ENCODE measurements at regions not wholly inside any gene's neighbourhood (a gene's known extent, or its start where the extent isn't known, plus 50 kb on each side); places are given as distances from the start of the nearest gene placed in this dataset.

DNA sequence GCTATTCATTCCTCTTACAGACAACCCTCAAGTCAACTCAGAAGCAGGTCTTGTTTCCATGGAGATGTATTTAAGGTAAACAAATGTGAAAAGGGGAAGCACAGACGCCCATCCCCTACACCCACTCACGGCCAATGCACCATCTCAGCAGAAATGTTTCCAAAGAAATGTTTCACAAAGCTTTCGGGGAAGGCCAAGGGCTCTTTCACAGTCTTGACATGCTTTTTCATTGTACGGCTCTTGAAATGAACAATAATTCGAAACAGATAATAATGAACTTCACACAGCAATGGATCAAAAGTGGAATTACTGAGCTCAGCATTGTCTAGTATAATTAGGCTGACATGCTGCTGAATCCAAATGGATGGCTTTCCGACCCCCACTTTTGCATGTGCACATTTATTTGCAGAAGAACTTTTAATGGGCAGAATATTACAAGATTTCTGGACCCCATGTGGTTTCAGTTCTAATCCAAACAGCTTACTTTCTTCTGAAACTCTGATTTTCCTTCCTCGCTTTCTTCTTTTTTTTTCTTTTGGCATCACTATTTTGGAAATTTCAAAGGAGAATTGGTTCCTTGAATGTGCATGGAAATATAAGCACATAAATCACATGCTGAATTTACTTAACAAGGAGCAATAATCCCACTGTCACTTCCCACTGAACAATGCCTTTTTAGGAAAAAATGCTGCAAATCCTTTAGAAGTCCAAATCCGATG, 160.9 kb downstream of the SMIM20 start:
- no peaks in the 10 kb centered on the region for H3K36me3 ChIP-seq
- DNase-seq: no peak
- H3K4me3 ChIP-seq: no peak overlapping the region
- TF ChIP-seq, protein P1, sequence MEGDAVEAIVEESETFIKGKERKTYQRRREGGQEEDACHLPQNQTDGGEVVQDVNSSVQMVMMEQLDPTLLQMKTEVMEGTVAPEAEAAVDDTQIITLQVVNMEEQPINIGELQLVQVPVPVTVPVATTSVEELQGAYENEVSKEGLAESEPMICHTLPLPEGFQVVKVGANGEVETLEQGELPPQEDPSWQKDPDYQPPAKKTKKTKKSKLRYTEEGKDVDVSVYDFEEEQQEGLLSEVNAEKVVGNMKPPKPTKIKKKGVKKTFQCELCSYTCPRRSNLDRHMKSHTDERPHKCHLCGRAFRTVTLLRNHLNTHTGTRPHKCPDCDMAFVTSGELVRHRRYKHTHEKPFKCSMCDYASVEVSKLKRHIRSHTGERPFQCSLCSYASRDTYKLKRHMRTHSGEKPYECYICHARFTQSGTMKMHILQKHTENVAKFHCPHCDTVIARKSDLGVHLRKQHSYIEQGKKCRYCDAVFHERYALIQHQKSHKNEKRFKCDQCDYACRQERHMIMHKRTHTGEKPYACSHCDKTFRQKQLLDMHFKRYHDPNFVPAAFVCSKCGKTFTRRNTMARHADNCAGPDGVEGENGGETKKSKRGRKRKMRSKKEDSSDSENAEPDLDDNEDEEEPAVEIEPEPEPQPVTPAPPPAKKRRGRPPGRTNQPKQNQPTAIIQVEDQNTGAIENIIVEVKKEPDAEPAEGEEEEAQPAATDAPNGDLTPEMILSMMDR (IDR thresholded peaks at IDR 0.05): no peak
- H3K9me3 ChIP-seq: no peaks in the 10 kb centered on the region
- no peaks in the 10 kb centered on the region for H3K4me1 ChIP-seq
- H3K9ac ChIP-seq (ENCODE audit: low read depth in 2 of 2, low read length in 2 of 2): no peak overlapping the region
- no peaks in the 10 kb centered on the region for H3K27me3 ChIP-seq
- peak overlapping the region; percentile 34 for H3K27ac ChIP-seq
- intact Hi-C loops (cut with DNase I): loop anchor here (10.0 kb wide), 1 partner anchor 340 kb away; no protein-coding TSS in a partner anchor

DNA sequence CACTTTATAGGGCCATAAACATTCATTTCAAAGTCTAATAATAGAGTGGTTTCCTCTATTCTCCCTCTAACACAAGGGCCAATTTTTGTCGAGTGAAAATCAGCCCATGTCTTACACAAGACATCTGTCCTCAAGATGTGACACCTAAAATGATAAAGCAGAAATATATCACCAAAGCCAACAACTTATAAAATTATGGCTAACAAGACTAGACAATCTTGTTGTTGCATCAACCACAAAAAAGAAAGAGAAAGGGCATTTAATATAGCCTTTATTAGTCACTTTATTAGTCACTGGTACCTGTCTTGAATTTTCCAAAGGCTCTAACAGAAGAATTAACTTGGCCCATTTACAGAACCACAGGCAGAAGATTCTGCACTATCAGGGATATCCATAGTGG, 161.6 kb downstream of the SMIM20 start:
- Histone ChIP-seq H3K4me1 (no peaks in the 10 kb centered on the region), H3K9me3 (no peaks in the 10 kb centered on the region), H3K27ac (peak overlapping the region; percentile 34), H3K4me3 (no peak overlapping the region), H3K9ac (ENCODE audit: low read depth in 2 of 2, low read length in 2 of 2) (no peak overlapping the region), H3K36me3 (no peaks in the 10 kb centered on the region), H3K27me3 (no peaks in the 10 kb centered on the region)
- no peak for DNase-seq
- TF ChIP-seq, protein P1 (IDR thresholded peaks at IDR 0.05): no peak
- intact Hi-C loops (cut with DNase I): loop anchor here (10.0 kb wide), 1 partner anchor 339 kb away; no protein-coding TSS in a partner anchor

- no peaks in the 10 kb centered on the region for H3K4me1 ChIP-seq
- no peak overlapping the region for H3K4me3 ChIP-seq
- no peaks in the 10 kb centered on the region for H3K27me3 ChIP-seq
- TF ChIP-seq, protein P1 (IDR thresholded peaks at IDR 0.05): no peak
- intact Hi-C loops (cut with DNase I): loop anchor here (10.0 kb wide), 1 partner anchor 339 kb away; no protein-coding TSS in a partner anchor
- H3K9ac ChIP-seq (ENCODE audit: low read depth in 2 of 2, low read length in 2 of 2): no peak overlapping the region
- DNase-seq: no peak
- no peaks in the 10 kb centered on the region for H3K9me3 ChIP-seq
- no peaks in the 10 kb centered on the region for H3K36me3 ChIP-seq
- peak overlapping the region; percentile 34 for H3K27ac ChIP-seq
Observed at GRCh38 chr4:26076000-26076587, 162.1 kb downstream of the SMIM20 start.

GRCh38 chr4:26076896-26077295, 162.9 kb downstream of the SMIM20 start:
- no peak for DNase-seq
- Histone ChIP-seq H3K9me3 (no peaks in the 10 kb centered on the region), H3K27ac (no peak overlapping the region), H3K4me3 (no peak overlapping the region), H3K27me3 (no peaks in the 10 kb centered on the region), H3K4me1 (no peaks in the 10 kb centered on the region), H3K36me3 (no peaks in the 10 kb centered on the region), H3K9ac (ENCODE audit: low read depth in 2 of 2, low read length in 2 of 2) (no peak overlapping the region)
- intact Hi-C loops (cut with DNase I): loop anchor here (10.0 kb wide), 1 partner anchor 338 kb away; no protein-coding TSS in a partner anchor
- TF ChIP-seq, protein P1 (IDR thresholded peaks at IDR 0.05): no peak

GRCh38 chr4:26077756-26078155, 163.7 kb downstream of the SMIM20 start:
- intact Hi-C loops (cut with DNase I): loop anchor here (10.0 kb wide), 1 partner anchor 337 kb away; no protein-coding TSS in a partner anchor
- TF ChIP-seq, protein P1 (IDR thresholded peaks at IDR 0.05): no peak
- H3K36me3 ChIP-seq: no peaks in the 10 kb centered on the region
- H3K9ac ChIP-seq (ENCODE audit: low read depth in 2 of 2, low read length in 2 of 2): no peak overlapping the region
- no peak overlapping the region for H3K4me3 ChIP-seq
- H3K27me3 ChIP-seq: no peaks in the 10 kb centered on the region
- no peak for DNase-seq
- H3K27ac ChIP-seq: no peak overlapping the region
- no peaks in the 10 kb centered on the region for H3K4me1 ChIP-seq
- H3K9me3 ChIP-seq: no peaks in the 10 kb centered on the region

Data from colonic mucosa (tissue), 4 donors.